Activated CD4-positive, alpha-beta T cell treated with anti-CD3 and anti-CD28 coated beads, Interleukin-10, Interleukin-2, amounts not matched to agents 100 ng/mL and 50 ng/mL, durations not matched to agents 16 hours and 8 hours (primary cell): ENCODE measurements at regions not wholly inside any gene's neighbourhood (a gene's known extent, or its start where the extent isn't known, plus 50 kb on each side); places are given as distances from the start of the nearest gene placed in this dataset.

Experiments
- DNase-seq: peaks from one replicate; pipeline ENCODE4 v3.0.0-alpha.2; 2020

DNA sequence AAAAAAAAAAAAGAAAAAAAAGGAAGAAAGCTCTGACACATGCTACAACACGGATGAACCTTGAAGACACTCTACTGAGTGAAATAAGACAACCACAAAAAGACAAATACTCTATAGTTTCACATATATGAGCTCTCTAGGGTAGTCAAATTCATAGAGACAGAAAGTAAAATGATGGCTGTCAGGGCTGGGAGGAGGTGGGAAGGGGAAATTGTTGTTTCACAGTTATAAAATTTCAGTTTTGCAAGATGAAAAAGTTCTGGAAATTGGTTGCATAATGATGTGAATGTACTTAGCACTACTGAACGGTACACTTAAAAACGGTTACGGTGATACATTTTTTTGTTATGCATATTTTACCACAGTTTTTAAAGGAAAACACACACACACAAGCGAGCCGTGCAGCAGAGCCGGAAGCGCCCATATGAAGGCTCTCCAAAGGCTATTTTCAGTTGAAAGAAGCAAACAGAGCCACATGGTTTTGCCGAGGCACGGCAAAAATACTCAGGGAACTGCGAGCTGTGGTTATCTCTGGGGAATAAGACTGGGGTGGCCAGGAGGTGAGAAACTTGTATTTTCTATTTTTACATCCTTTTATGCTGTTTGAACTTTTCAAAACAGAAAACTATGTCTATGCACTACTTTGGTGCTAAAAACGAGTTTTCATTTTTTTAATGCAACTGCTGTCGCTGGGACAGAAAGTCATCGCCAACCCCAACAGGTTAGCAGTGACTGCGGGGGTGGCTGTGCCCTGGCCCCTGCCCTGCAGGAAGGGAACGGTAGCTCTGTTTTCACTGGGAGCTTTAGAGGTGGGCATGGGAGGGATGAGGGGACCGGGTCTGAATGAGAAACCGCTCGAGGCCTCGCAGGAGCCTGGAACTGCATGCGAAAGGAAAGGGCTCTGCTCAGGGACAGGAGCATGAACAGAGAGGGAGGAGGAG is 132.9 kb downstream of the OAT start:
- no peak for DNase-seq

DNA sequence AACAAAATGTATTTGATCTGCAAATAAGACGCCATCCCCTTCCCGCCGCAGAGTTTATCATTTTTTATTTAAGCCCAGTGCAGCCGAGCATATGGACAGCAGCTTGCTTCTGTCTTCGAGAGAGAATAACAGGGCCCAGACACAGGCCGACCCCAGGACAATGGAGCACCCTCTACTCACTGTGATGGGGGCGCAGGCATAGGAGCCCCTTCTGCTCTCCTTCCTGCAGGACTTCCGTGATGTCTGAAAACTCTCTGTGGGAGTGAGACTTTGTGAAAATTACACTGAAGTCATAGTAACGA is 134.8 kb downstream of the OAT start:
- no peak for DNase-seq

DNA sequence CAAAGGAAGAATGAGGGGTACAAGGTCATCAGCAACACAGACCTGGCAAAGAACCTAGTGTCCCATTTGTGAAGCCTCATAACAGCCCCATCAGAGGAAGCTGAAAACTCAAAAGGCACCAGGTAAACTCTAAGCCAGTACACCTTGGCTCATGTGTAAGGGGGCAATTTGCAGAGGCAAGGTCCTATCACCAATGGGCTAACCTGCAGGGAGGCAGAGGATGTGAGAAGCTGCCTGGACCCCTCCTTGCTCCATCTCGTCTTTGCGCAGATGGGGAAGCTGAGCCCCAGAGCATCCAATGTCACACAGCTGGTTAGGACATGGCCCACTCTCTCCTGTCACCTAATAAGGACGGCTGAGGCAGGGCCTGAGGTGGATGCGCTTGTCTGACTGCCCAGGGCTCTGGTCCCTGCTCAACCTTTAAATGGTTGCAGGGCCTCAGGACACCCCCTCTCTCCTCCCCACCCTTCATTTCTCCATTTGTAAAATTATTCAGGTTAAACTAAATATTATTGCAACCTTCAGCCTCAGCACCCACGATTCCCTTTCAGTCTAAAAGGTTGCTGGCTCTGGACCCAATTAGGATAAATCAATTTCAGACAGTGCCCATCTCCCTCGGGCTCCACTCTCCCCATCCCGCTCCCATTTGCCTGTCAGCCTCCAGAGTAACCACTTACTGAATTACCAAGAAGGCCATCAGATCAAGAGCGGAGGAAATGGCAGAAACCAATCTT is 135.3 kb downstream of the OAT start:
- DNase-seq, result no peak

DNA sequence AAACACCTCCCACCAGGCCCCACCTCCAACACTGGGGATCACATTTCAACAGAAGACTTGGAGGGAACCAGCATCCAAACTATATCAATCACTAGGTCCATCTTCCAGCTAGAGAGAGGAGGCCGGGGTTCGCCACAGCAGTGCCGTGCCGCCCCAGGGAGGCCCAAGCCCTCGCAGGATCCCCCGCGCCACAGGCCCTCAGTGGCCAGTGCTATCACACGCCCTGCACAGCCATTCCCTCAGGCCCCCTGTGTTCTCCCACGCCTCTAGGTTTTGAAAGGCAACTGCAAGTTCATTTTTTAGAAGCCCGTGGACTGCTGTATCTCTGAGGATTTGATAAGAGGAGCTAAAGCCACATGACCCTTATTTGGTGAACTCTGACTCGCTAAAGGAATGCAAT is 136.4 kb downstream of the OAT start:
- no peak for DNase-seq

DNA sequence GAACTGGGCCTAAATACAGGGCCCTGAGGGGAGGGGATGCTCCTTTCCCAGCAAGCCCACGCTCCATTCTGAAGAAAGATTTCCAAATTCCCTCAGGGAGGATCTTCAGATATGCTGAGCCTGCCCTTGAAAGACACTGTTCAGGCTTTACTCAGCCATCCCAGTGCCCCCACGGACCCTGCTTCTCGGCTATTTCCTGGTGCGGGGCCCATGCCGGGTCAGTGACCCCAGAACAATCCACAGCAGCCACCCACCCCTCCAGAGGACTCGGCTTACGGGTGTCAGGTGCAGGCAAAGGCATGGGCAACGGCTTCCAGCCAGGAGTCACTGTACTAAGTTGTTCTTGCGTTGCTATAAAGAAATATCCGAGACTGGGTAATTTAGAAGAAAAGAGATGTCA is 137.1 kb downstream of the OAT start:
- no peak for DNase-seq

DNA sequence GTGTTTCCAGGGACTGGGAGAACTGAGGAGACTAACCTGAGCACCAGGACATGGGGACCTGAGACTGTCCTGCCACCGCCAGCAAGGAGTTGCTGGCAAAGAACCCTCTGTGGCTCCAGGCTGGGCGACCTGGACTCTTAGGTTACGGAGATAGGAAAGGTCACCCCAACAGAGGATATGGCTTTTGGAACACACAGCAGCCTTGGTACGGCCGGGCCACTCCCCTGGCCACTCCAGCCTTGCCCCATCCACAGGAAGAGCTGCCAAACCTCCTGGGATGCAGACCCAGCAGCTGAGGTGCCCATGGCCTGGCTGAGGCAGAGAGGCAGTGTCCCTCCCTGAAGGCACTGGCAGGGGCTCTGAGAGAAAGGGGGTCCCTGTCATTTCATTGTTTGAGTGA is 137.8 kb downstream of the OAT start:
- no peak for DNase-seq

DNA sequence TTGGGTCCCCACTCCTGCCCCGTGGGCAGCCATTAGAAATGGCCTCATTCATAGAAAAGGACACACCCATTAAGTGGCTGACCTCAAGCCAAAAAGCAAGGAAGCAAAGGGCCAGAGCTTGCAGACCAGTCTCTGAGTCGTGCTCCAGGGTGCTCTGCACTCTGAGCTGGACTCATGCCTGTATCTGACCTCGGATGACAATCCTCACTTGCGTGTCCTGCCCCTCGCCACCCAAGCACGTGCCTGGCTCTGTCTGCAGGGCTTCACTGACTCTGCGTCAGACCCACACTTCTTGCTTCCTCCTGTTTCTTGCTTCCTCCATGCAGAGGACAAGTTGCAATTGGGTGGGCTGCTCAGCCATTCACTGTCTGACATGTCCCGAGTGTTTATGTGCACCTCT is 138.8 kb downstream of the OAT start:
- DNase-seq, result no peak

DNA sequence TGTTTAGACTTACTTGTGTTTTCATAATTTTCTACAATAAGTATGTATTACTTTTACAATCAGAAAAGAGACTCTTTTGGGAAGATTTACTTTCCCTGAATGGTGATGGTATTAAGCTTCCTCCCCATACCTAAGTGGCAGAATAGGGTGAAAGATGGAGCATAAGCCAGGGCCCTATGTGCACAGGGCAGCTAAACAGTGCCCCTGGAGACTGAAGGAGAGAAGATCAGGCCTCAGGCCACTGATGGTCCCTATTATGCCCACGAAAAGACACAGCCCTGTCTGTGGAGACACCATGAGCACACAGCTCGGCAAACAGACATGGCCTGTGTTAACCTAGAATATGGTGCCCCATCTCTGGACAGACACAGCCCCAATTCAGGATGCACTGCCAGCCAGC is 139.4 kb downstream of the OAT start:
- DNase-seq, result no peak

DNA sequence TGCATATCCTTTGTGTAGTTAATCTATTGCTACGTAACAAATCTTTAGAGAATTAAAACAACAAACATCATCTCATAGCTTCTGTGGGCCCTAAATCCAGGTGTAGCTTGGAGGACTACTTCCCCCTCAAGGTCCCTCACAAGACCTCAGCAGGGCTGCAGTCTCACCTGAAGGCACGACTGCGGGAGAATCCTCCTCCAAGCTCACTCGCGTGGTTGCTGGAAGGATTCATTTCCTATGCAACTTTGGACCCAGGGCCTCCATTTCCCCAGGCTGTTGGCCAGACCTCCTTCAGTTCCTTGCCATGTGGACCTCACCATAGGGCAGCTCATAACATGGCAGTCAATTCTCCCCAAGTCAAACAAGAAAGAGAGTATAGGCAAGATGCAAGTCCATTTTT is 140.4 kb downstream of the OAT start:
- DNase-seq, result no peak

DNA sequence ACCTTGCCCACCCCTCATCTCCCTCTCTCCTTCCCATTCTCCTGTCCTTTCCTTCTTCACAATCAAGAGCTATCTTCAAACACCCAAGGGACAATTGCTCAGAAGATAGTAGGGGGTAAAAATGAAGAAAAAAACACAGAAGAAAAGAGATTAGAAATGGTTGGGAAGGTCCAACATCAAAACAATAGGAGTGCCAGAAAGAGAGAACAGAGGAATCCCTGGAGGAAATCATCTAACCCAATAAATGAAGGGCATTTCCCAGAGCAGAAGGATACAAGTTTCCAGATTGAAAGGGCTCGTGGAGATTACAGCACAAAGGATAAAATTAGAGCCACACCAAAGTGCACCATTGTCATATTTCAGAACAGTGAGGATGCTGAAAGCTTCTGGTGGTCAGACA is 145.6 kb downstream of the OAT start:
- DNase-seq, result no peak

DNA sequence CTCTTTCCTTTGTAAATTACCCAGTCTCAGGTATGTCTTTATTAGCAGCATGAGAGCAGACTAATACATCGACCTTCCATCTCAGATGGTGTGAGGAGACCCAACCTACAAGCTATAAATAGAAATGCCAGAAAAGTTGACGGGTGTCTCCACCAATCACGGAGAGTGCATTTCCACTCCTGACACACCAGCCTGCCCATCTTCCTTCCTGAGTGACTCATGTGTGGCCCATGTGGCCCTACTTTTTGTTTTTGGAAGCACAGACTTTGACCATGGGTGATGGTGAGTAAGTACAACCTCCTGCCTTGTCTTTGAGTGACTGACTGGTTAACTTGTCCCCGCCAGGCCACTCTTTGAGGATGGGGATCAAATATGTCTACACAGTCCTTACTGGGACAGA is 147.0 kb downstream of the OAT start:
- no peak for DNase-seq

DNA sequence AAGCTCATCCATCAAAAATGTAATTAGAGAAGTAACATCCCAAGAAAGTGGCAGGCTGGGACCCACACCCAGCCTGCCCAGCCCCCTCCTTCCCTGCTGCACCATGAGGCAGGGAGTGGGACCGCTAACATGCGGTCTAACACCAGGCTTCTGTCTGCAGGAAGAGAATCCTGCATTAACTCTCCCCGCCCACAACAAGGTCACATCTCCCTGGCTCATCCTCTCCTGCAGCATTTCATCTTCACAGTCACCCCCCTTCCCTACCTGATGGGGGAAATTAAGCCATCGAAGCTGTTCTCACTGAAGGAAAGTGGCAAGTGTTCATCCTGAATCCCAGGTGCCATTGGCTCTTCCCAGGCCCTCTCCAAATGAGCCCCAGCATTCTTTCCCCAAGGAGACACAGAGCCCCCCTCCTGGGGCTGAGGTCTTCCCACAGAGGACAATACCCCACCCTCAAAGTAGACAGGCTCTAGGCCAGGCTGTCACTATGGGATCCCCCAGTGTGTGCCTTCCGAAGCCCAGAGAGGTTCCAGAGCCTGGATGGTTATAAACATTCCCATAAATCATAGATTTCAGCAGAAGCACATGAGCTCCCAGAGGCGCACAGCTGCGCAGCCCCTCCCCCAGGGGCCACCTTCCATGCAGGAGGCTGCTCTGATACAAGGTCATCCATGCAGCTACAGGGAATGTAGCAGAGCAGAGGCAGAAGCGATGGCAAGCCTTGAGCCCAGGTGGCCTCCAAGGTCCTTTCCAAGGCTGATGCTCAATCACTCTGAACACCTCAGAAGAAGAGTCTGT is 148.0 kb downstream of the OAT start:
- DNase-seq, result no peak

DNA sequence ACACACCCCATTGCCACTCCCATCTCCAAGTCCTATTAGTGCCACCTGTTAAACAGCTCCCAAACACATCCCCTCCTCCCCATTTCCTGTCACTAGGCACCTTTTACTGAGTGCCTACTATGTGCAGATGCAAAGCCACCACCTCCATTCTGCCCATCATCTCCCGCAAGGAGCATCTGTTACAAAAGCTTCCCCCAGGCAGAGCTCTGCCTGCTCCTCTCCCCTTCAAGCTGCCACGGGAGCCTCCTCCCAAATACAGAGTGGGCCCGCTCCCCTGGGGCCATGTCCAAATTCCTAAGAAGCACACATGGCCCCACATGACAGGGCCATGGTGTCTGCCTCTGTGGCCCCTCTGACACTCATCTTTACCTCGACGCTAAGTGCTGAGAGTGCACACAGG is 149.7 kb downstream of the OAT start:
- DNase-seq, result no peak

DNA sequence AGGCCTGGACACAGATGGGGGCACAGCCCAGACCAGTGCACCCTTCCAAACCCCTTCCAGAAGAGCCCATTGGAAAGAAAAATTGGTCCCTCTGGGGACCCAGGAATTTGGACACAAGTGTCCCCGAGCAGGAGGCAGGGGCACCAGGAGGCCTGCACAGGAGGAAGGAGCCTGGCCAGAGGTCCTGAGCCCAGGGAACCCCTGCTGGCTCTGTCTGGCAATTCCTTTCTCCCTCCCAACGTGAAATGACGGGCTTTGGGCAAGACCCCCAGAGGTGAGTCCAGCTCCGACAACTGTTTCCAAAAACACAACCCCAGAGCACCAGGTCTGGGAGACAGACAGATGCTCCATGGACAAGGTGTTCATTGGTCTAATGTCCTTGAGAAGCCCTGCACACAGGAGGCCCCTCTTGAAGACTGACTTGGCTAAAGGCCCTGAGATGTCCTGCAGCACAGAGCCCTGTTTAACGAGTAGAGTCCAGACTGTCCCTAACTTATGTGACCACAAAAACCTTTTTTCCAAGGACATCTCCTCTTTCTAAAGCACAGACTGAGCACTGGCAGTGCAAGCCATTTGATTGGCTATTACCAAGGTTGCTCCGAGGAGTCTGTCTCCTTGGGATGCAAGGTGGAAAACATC is 150.7 kb downstream of the OAT start:
- DNase-seq, result no peak

DNA sequence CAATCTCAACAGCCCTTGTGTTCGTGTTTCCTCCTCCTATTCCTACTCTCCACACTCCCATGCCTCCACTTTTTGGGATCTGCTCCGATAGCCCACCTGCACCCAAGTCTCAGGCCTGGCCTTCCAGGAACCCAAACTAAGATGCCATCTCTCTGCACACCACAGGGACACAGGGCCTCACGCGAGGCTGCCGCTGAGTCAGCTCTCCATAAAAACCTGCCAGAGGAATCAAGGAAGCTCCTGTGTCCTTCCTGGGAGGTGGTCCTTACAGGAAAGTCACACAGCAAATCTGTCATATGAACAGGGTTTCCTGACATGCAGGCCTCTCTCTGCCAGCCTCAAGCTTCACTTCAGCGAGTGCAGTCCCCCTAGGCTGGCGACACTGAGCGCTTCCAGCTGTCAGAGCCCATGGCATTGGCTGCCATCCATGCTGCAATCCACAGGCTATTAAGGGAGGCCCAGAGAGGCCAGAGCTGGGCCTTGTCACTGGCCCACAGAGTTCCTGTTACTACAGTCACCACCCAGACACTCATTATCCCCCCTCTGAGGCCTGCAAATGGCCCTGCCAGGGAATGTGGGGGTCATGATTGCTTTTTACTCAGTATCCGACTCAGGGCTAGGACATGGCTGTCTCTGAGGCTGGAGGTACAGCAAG is 151.4 kb downstream of the OAT start:
- DNase-seq, result no peak

DNA sequence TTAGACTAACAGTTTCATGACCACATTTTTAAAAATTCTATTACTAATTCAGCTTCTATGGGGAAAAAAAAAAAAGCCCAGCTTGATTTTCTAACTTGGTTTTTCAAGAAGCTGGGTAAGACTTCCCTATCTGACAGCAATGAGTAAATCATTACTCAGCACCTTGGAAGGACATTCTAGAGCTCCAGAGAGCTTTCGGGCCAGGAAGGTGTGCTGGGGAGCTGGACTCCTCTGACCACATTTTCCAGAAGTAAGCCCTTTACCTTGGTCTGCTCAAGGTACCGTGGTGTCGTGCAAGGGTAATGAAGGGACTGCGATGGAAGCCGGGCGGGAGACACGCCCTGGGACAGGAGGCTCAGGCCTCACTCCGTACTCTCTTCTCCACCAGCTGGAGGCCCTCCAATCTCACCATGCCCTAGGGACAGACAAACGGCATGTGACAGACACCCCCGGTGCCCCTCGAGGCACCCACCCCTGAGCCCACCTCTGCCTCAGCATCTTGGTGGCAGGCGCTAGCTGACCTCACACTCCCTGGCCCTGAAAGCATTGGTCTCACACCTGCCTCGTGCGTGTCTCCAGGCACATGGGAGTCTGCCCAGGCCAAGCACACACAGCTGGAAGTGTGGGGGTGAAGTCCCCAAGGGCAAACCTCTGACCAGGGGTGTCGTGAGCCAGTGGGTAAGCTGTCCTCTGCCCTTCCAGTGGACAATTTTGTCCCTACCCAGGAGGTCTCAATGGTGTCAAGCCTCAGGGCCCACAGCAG is 152.1 kb downstream of the OAT start:
- no peak for DNase-seq

DNA sequence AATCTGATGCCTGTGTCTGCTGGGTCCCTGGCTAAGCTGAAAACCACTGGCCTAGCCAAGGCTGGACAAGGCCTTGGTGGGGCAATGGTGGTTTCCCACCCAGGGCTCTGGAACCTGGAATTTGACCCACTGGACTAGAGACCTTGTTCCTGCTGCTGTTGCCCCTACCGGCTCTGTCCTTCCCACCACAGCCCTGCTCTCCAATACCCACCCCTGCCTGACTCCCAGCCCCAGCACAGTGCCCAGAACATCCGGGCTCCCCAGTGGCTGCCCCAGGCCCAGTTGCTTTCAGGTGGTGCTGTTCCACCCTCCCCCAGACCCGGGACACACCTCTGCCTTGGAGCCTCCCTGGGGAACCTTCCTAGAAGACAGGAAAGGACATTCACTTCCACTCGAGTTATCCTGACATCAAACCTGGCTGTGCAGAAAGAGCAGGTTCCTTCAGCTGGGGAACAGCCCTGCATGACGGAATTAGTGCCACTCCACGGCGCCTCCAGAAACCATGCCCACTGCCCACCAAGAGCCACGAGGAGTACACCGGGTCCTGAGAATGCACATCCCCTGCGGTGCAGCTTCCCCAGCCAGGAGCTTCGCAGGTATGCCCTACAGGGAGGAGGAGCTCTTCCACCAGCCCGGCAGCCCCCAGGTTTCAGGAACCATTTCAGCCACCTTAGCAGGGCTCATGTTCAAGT is 152.8 kb downstream of the OAT start:
- DNase-seq, result no peak

DNA sequence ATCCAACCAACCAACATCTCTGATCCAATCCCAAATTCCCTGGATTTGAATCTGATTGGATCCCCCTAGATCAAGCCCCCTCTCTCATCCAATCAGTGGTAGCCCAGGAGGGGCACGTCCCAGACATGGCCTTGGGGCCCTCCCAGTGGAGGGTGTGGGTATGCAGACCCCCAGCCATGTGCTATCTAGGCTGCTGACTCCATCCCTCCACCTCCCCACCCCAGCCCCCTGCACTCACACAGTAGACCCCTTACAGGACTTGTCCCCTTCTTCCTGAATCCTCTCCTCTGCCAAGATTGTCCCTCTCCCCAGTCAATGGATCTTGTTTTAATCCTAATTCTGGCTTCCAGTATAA is 153.4 kb downstream of the OAT start:
- DNase-seq, result no peak

DNA sequence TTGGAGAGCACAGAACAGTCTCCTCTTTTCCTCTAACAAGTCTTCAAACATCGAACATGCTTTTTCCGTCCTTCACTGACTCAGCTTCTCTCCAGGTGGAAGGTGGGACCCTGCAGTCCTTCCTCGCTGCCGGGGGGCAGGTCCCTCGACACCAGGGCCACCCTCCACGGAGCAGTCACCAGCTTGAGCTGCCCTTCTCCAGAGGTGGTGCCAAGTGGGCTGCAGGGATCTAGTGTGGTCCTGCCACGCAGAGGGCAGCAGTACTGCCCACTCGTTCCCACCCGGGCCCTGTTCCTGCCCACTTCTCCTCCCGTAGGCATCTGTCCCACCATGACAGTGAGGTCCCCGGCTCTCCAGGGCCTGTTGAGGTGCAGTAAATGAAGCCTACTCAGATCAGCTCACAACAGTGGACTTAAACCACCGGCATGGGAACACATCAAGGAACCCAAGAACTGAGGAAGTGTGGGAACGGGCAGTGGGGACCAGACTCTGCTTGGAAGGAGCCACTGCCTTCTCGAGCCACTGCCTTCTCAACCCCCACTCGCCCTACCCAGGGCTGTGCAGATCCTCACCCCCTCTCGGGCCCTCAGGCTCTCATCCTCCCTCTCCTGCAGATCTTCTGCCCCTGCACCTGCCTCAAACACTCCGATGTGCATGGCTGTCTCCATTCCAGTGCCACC is 153.9 kb downstream of the OAT start:
- DNase-seq, result no peak

DNA sequence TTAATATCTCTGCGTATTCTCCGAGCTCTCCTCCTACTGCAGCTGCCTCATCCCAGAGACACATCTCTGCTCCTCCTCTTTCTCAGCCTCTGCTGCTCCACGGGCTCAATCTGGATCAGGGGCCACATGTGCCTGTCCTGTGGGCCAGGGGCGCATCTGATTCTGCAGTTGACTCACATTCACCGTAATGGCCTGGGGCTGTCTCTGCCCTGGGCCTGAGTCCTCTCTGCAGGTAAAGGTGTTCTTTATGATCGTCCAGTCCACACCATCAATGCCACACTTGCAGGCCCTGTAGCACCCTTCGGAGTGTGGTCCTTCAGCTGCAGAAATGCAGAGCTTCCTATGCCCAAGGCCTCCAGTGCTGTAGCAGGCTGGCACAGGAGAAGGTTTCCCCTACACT is 154.5 kb downstream of the OAT start:
- DNase-seq, result no peak

DNA sequence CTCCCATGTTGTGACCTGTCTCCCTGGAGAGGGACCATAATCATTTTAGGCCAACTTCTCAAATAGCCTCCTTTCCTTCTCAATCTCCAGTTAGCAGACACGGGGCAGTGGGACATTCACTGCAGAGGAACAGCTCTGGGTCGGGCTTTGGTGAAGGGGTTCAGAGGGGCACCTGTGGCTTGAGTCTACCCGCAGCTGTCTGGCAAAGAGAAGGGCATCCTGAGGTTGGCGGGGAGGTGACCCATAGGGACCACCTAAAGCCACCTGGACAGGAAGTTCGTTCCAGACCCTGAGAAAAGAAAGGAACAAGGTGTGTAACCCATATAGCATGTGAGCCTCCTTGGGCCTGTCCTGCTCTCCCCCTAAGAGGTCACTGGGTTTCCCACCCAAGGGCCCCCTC is 155.0 kb downstream of the OAT start:
- DNase-seq, result no peak
